Sigmoid colon (tissue), 6 donors: ENCODE measurements at regions not wholly inside any gene's neighbourhood (a gene's known extent, or its start where the extent isn't known, plus 50 kb on each side); places are given as distances from the start of the nearest gene placed in this dataset.
A peak's percentile ranks its signal among the peaks of the same experiment; 100 is the strongest.

Experiments used
- DNase-seq: peaks from one replicate; pipeline ENCODE4 v3.0.0-alpha.2; 2019
- H3K27ac ChIP-seq, 4 donors: fragments of 200-600 bp; sonication (generic); one replicate each; pipeline ENCODE4 v1.5.1; 2016 to 2019; ENCODE audit warnings: mild to moderate bottlenecking in 1 of 4
- H3K27me3 ChIP-seq, 3 donors: fragments of 200-600 bp; sonication (generic); one replicate each; pipeline ENCODE4 v1.5.1; 2019; ENCODE audit warnings: mild to moderate bottlenecking in 1 of 3
- H3K36me3 ChIP-seq, 4 donors: fragments of 200-600 bp; sonication (generic); one replicate each; pipeline ENCODE4 v1.5.1; 2016 to 2019
- H3K4me1 ChIP-seq, 4 donors: fragments of 200-600 bp; sonication (generic); one replicate each; pipeline ENCODE4 v1.5.1; 2017 to 2019
- H3K4me3 ChIP-seq, 4 donors: fragments of 200-600 bp; sonication (generic); one replicate each; pipeline ENCODE4 v1.5.1; 2017 to 2019; ENCODE audit warnings: mild to moderate bottlenecking in 2 of 4, moderate library complexity in 1 of 4
- H3K9me3 ChIP-seq, 4 donors: fragments of 200-600 bp in 3 of 4; sonication (generic) in 3 of 4; one replicate each; pipeline versions ENCODE4 v1.5.1 to v1.6.1; 2013 to 2019
- CTCF ChIP-seq, 4 experiments: fragments of 450-650 bp in 3 of 4; fragments of 200-600 bp in 1 of 4; IDR thresholded peaks; one replicate each; pipeline ENCODE4 v1.5.1; 2016 to 2019; ENCODE audit warnings: antibody characterized with exemption in 4 of 4, mild to moderate bottlenecking in 3 of 4, moderate library complexity in 2 of 4
- EP300 ChIP-seq, 4 donors: sonication (generic); formaldehyde crosslinking; IDR thresholded peaks; one replicate each; pipeline ENCODE4 v1.6.1; 2017; ENCODE audit warnings: antibody characterized with exemption in 4 of 4
- POLR2A ChIP-seq, 2 donors: fragments of 450-650 bp; IDR thresholded peaks; one replicate each; pipeline ENCODE4 v1.6.1; 2016; ENCODE audit warnings: antibody characterized with exemption in 2 of 2, mild to moderate bottlenecking in 2 of 2, moderate library complexity in 2 of 2
- POLR2AphosphoS5 ChIP-seq, 4 donors: sonication (generic); formaldehyde crosslinking; IDR thresholded peaks; one replicate each; pipeline ENCODE4 v1.6.1; 2017; ENCODE audit warnings: antibody characterized with exemption in 4 of 4
- WGBS, 2 donors: extraction: QIAGEN DNeasy Blood & Tissue Kit; methylation state at CpG; one replicate each; pipeline ENCODE4 v1.1.7; 2013; 5-methylcytosine and 5-hydroxymethylcytosine counted together
- intact Hi-C: fragments of 100-400 bp; cut with DNase I; formaldehyde crosslinking; loops from one replicate; pipeline ENCODE4 v1.15.1; 2023
- donor health status: healthy with polysubstance abuse.
- donor health status: healthy.

DNA sequence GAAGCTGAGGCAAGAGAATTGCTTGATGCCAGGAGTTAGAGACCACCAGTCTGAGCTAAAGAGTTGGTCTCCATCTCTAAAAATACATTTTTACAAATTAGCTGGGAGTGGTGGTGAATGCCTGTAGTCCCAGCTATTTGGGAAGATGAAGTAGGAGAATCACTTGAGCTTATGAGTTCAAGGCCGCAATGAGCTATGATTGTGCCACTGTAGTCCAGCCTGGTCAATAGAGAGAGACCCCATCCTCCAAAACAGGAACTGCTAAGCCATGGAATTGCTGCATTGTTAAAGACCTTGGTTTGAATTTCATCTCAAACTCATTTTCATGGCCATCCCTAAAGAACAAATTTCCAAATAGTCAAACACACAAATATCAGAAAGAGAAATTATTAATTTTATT is 113.9 kb upstream of the AGTR1 start:
- intact Hi-C loops = no loop called here
- no peak overlapping the region for H3K4me3 ChIP-seq
- 94 to 98% methylated on average over 1 of the region's 1 CpG for WGBS, 2 donors
- no peaks in the 10 kb centered on the region for H3K9me3 ChIP-seq
- H3K27ac ChIP-seq = peak overlapping the region in 2 of 4 donors; percentile 2 to 14
- no peak for DNase-seq
- TF ChIP-seq POLR2AphosphoS5 (IDR thresholded peaks at IDR 0.05) = no peak
- no peak for TF ChIP-seq EP300 (IDR thresholded peaks at IDR 0.05)
- TF ChIP-seq POLR2A (IDR thresholded peaks at IDR 0.05) = no peak
- no peak for TF ChIP-seq CTCF (IDR thresholded peaks at IDR 0.05)
- no peaks in the 10 kb centered on the region for H3K36me3 ChIP-seq
- H3K4me1 ChIP-seq = peaks cover 0 to 15% (median 13%) of the 10 kb centered on the region in 4 donors
- no peaks in the 10 kb centered on the region for H3K27me3 ChIP-seq

DNA sequence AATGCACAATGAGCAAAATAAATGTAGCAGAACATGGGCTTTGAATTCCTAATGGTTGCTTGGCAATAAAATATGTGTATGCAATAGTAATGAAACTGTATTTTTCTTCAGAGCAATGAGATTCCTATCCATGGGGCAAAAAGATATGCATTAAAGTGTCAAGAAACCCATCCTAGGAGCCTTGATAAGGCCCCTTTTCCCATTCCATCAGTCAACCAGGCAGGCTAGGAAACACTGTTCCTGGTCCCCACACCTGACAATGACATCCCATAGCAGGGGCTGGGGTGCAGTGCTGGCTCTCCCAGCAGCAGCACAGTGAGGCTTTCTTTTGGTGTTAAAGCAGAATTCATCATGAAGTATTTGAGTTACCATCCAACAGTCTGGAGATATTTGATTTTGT is 113.3 kb upstream of the AGTR1 start:
- Histone ChIP-seq H3K4me3 (no peak overlapping the region), H3K9me3 (no peaks in the 10 kb centered on the region), H3K27me3 (no peaks in the 10 kb centered on the region), H3K36me3 (no peaks in the 10 kb centered on the region), H3K27ac (no peak overlapping the region), H3K4me1 (peaks cover 0 to 15% (median 13%) of the 10 kb centered on the region in 4 donors)
- no peak for TF ChIP-seq POLR2AphosphoS5 (IDR thresholded peaks at IDR 0.05)
- no peak for TF ChIP-seq POLR2A (IDR thresholded peaks at IDR 0.05)
- TF ChIP-seq EP300 (IDR thresholded peaks at IDR 0.05) = no peak
- TF ChIP-seq CTCF (IDR thresholded peaks at IDR 0.05) = no peak
- no peak for DNase-seq
- intact Hi-C loops = no loop called here

DNA sequence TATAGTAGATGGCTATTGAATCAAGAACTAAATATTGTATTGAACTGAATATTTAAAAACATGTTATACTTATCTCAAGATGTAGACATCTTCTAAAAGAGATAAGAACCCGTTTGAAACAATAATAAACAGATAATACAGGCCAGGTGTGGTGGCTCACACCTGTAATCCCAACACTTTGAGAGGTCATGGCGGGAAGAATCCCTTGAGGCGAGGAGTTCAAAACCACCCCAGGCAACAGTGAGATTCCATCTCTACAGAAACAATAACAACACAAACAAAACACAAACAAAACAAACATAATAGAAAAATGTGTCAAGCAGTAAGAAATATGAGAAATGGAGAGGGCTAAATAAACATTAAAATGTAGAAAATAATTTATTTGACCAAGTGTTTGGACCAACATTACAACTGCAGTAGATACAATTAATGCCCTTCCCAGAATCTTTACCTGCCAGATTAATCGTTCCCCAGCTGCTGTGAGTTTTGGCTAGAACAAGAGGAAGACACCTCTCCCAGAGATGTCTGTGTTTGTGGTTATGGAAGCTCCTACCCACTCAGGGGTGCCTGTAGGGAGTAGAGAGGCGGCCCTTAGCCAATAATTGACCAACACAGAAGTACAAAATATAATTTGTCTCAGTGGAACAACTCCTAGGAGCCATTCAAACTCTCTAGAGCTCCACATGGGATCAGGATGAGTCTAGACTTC is 111.9 kb upstream of the AGTR1 start:
- no peaks in the 10 kb centered on the region for H3K36me3 ChIP-seq
- H3K9me3 ChIP-seq = no peaks in the 10 kb centered on the region
- no peak overlapping the region for H3K4me3 ChIP-seq
- H3K27me3 ChIP-seq = no peaks in the 10 kb centered on the region
- TF ChIP-seq CTCF (IDR thresholded peaks at IDR 0.05) (no peak), EP300 (IDR thresholded peaks at IDR 0.05) (no peak), POLR2A (IDR thresholded peaks at IDR 0.05) (no peak), POLR2AphosphoS5 (IDR thresholded peaks at IDR 0.05) (no peak)
- DNase-seq = no peak
- H3K4me1 ChIP-seq = peaks cover 0 to 15% (median 13%) of the 10 kb centered on the region in 4 donors
- H3K27ac ChIP-seq = no peak overlapping the region
- WGBS, 2 donors = 58 to 71% methylated on average over 5 of the region's 5 CpGs
- intact Hi-C loops = no loop called here

GRCh38 chr3:148588291-148588690 is 109.4 kb upstream of the AGTR1 start:
- 94 to 97% methylated on average over 2 of the region's 2 CpGs for WGBS, 2 donors
- intact Hi-C loops = no loop called here
- no peak for DNase-seq
- Histone ChIP-seq H3K27ac (no peak overlapping the region), H3K4me1 (no peaks in the 10 kb centered on the region), H3K4me3 (no peak overlapping the region), H3K27me3 (no peaks in the 10 kb centered on the region), H3K9me3 (no peaks in the 10 kb centered on the region), H3K36me3 (no peaks in the 10 kb centered on the region)
- TF ChIP-seq EP300 (IDR thresholded peaks at IDR 0.05) (no peak), POLR2AphosphoS5 (IDR thresholded peaks at IDR 0.05) (no peak), POLR2A (IDR thresholded peaks at IDR 0.05) (no peak), CTCF (IDR thresholded peaks at IDR 0.05) (no peak)

DNA sequence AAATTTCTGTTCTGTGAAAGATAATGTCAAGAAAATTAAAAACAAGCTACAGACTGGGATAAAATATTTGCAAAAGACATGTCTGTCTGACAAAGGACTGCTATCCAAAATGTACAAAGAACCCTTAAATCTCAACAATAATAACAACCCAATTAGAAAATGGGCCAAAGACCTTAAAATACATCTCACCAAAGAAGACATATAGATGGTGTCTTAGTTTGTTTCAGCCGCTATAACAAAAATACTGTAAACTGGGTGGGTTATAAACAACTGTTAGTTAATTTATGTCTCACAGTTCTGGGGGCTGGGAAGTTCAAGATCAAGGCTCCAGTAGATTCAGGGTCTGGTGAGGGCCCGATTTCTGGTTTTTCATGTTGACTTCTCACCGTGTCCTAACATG is 106.2 kb upstream of the AGTR1 start:
- intact Hi-C loops = no loop called here
- WGBS, 2 donors = 94 to 95% methylated on average over 3 of the region's 3 CpGs
- DNase-seq = no peak
- H3K4me3 ChIP-seq = no peak overlapping the region
- no peaks in the 10 kb centered on the region for H3K9me3 ChIP-seq
- no peaks in the 10 kb centered on the region for H3K4me1 ChIP-seq
- no peak overlapping the region for H3K27ac ChIP-seq
- no peaks in the 10 kb centered on the region for H3K36me3 ChIP-seq
- no peaks in the 10 kb centered on the region for H3K27me3 ChIP-seq
- TF ChIP-seq CTCF (IDR thresholded peaks at IDR 0.05) = no peak
- TF ChIP-seq POLR2A (IDR thresholded peaks at IDR 0.05) = no peak
- TF ChIP-seq POLR2AphosphoS5 (IDR thresholded peaks at IDR 0.05) = no peak
- no peak for TF ChIP-seq EP300 (IDR thresholded peaks at IDR 0.05)
